ENCODE measurements at regions not wholly inside any gene's neighbourhood (a gene's known extent, or its start where the extent isn't known, plus 50 kb on each side); places are given as distances from the start of the nearest gene placed in this dataset.

- H3K36me3 ChIP-seq (ENCODE audit: insufficient read depth, low read length), result no peaks in the 10 kb centered on the region
- H3K27ac Mint-ChIP-seq, result no peak overlapping the region
- H3K4me1 Mint-ChIP-seq (ENCODE audit: low read depth), result no peaks in the 10 kb centered on the region
- no peak for DNase-seq
- H3K9me3 ChIP-seq (ENCODE audit: control insufficient read depth in 1 of 2, insufficient read depth in 1 of 2, low read length in 2 of 2), result peaks cover 0 to 6% of the 10 kb centered on the region in 2 experiments
- H3K4me3 ChIP-seq (ENCODE audit: low read length), result no peak overlapping the region
- no peak overlapping the region for H3K27ac ChIP-seq (ENCODE audit: low read depth in 1 of 2, low read length in 2 of 2)
- no peak overlapping the region for H3K4me3 Mint-ChIP-seq
- H3K36me3 Mint-ChIP-seq (ENCODE audit: low read depth), result no peaks in the 10 kb centered on the region
- ChIA-PET CTCF (no interaction called here), POLR2A (no interaction called here)
- H3K27me3 Mint-ChIP-seq, result no peaks in the 10 kb centered on the region
- no peak for TF ChIP-seq CTCF (IDR thresholded peaks at IDR 0.05)
- peaks cover 6% of the 10 kb centered on the region for H3K9me3 Mint-ChIP-seq
- intact Hi-C loops (cut with DNase I, micrococcal nuclease), result no loop called here
- H3K27me3 ChIP-seq (ENCODE audit: control insufficient read depth in 1 of 2, insufficient read depth in 2 of 2, low read length in 2 of 2), result peaks cover 0 to 2% of the 10 kb centered on the region in 2 experiments
- no peaks in the 10 kb centered on the region for H3K4me1 ChIP-seq (ENCODE audit: insufficient read depth, low read length)
- no peak for ATAC-seq (ENCODE audit: poor library complexity)
Observed at GRCh38 chr16:51870296-51870854, 676.6 kb downstream of the TOX3 start.

- no peaks in the 10 kb centered on the region for H3K36me3 Mint-ChIP-seq (ENCODE audit: low read depth)
- Histone ChIP-seq H3K36me3 (ENCODE audit: insufficient read depth, low read length) (no peaks in the 10 kb centered on the region), H3K27ac (ENCODE audit: low read depth in 1 of 2, low read length in 2 of 2) (no peak overlapping the region), H3K4me3 (ENCODE audit: low read length) (no peak overlapping the region), H3K4me1 (ENCODE audit: insufficient read depth, low read length) (no peaks in the 10 kb centered on the region), H3K9me3 (ENCODE audit: control insufficient read depth in 1 of 2, insufficient read depth in 1 of 2, low read length in 2 of 2) (peaks cover 0 to 6% of the 10 kb centered on the region in 2 experiments), H3K27me3 (ENCODE audit: control insufficient read depth in 1 of 2, insufficient read depth in 2 of 2, low read length in 2 of 2) (peaks cover 0 to 2% of the 10 kb centered on the region in 2 experiments)
- ChIA-PET CTCF (no interaction called here), POLR2A (no interaction called here)
- no peak for TF ChIP-seq CTCF (IDR thresholded peaks at IDR 0.05)
- H3K9me3 Mint-ChIP-seq, result peaks cover 6% of the 10 kb centered on the region
- no peaks in the 10 kb centered on the region for H3K4me1 Mint-ChIP-seq (ENCODE audit: low read depth)
- no peaks in the 10 kb centered on the region for H3K27me3 Mint-ChIP-seq
- ATAC-seq (ENCODE audit: poor library complexity), result no peak
- intact Hi-C loops (cut with DNase I, micrococcal nuclease), result no loop called here
- H3K4me3 Mint-ChIP-seq, result no peak overlapping the region
- no peak overlapping the region for H3K27ac Mint-ChIP-seq
- DNase-seq, result no peak
Observed at GRCh38 chr16:51869176-51869575, 677.8 kb downstream of the TOX3 start.

- H3K27me3 Mint-ChIP-seq, result no peaks in the 10 kb centered on the region
- peaks cover 4% of the 10 kb centered on the region for H3K9me3 Mint-ChIP-seq
- Histone ChIP-seq H3K9me3 (ENCODE audit: control insufficient read depth in 1 of 2, insufficient read depth in 1 of 2, low read length in 2 of 2) (peaks cover 0 to 6% of the 10 kb centered on the region in 2 experiments), H3K27me3 (ENCODE audit: control insufficient read depth in 1 of 2, insufficient read depth in 2 of 2, low read length in 2 of 2) (peaks cover 0 to 2% of the 10 kb centered on the region in 2 experiments), H3K36me3 (ENCODE audit: insufficient read depth, low read length) (no peaks in the 10 kb centered on the region), H3K4me1 (ENCODE audit: insufficient read depth, low read length) (no peaks in the 10 kb centered on the region), H3K27ac (ENCODE audit: low read depth in 1 of 2, low read length in 2 of 2) (no peak overlapping the region), H3K4me3 (ENCODE audit: low read length) (no peak overlapping the region)
- no peak overlapping the region for H3K4me3 Mint-ChIP-seq
- ChIA-PET CTCF (no interaction called here), POLR2A (no interaction called here)
- no peak for ATAC-seq (ENCODE audit: poor library complexity)
- no peak for TF ChIP-seq CTCF (IDR thresholded peaks at IDR 0.05)
- H3K27ac Mint-ChIP-seq, result no peak overlapping the region
- no peaks in the 10 kb centered on the region for H3K4me1 Mint-ChIP-seq (ENCODE audit: low read depth)
- no peaks in the 10 kb centered on the region for H3K36me3 Mint-ChIP-seq (ENCODE audit: low read depth)
- DNase-seq, result no peak
- intact Hi-C loops (cut with DNase I, micrococcal nuclease), result no loop called here
Observed at GRCh38 chr16:51868631-51869030, 678.3 kb downstream of the TOX3 start.
